Peyer's patch (tissue), 4 donors: ENCODE measurements at regions not wholly inside any gene's neighbourhood (a gene's known extent, or its start where the extent isn't known, plus 50 kb on each side); places are given as distances from the start of the nearest gene placed in this dataset.

Source experiments
- DNase-seq, 3 donors: peaks; one replicate each; pipeline ENCODE4 v3.0.0-alpha.2; 2017 to 2019
- H3K27ac ChIP-seq, 4 donors: fragments of 200-600 bp; sonication (generic); one replicate each; pipeline ENCODE4 v1.5.1; 2016 to 2019
- H3K27me3 ChIP-seq, 2 donors: fragments of 200-600 bp; sonication (generic); one replicate each; pipeline ENCODE4 v1.5.1; 2019
- H3K36me3 ChIP-seq, 3 donors: fragments of 200-600 bp; sonication (generic); one replicate each; pipeline ENCODE4 v1.5.1; 2016 to 2019
- H3K4me1 ChIP-seq, 4 donors: fragments of 200-600 bp; sonication (generic); one replicate each; pipeline ENCODE4 v1.5.1; 2016 to 2019
- H3K4me3 ChIP-seq, 4 donors: fragments of 200-600 bp; sonication (generic); 1 replicate in 3 of 4; 2 replicates in 1 of 4; pipeline ENCODE4 v1.5.1; 2016 to 2019; ENCODE audit warnings: mild to moderate bottlenecking in 1 of 4
- H3K9me3 ChIP-seq, 4 donors: fragments of 200-600 bp; sonication (generic); one replicate each; pipeline ENCODE4 v1.5.1; 2016 to 2019; ENCODE audit warnings: mild to moderate bottlenecking in 1 of 4
- CTCF ChIP-seq, 6 experiments: fragments of 450-650 bp in 4 of 6; fragments of 200-600 bp in 2 of 6; sonication (generic) in 1 of 6; IDR thresholded peaks; one replicate each; pipeline ENCODE4 v1.5.1; 2017 to 2019; ENCODE audit warnings: antibody characterized with exemption in 6 of 6, mild to moderate bottlenecking in 3 of 6, moderate library complexity in 1 of 6
- POLR2A ChIP-seq, 2 donors: fragments of 450-650 bp; IDR thresholded peaks; one replicate each; pipeline ENCODE4 v1.5.1; 2017; ENCODE audit warnings: antibody characterized with exemption in 2 of 2, mild to moderate bottlenecking in 2 of 2, moderate library complexity in 2 of 2

DNA sequence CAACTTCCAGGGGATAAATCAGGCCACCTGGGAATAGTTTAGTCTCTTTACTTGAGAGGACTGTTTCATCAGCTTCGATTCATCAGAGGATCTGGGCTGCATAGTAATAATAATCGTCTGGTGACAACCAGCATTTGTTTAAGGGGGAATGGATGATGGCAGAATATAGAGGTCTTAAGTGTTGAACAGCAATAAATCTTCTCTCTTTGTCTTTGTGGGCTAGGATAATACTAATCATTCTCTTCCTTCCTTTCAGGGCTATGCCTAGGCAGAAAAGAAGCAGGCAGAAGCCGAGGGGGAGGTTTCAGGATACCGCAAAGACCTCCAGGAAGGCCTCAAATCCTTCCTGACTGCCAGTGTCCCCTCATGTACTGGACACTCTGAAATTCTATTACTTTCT lies 150.4 kb upstream of the GAREM1 start:
- no peaks in the 10 kb centered on the region for H3K9me3 ChIP-seq
- H3K27me3 ChIP-seq, result no peaks in the 10 kb centered on the region
- H3K4me3 ChIP-seq, result no peak overlapping the region
- TF ChIP-seq POLR2A (IDR thresholded peaks at IDR 0.05) (no peak), CTCF (IDR thresholded peaks at IDR 0.05) (no peak)
- H3K4me1 ChIP-seq, result no peaks in the 10 kb centered on the region
- no peak for DNase-seq
- no peak overlapping the region for H3K27ac ChIP-seq
- no peaks in the 10 kb centered on the region for H3K36me3 ChIP-seq

DNA sequence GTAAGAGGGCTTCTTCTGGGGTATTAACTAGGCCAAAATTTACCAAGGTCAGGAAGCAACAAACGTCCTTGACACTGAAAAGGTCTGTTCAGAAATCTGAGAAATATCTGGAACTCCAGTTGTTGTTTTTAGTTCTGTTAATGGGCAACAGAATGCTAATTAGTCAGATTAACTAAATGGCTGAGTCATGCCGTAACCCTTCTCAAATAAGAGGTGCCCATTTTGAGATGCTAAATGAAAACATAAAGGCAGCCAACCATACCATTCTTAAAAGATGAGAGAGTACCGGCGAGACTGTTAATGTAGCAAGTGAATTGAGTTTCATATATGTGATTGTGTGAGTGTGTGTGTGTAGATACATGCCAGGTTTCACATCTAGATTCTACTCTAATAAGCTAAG lies 147.9 kb upstream of the GAREM1 start:
- H3K4me1 ChIP-seq, result no peaks in the 10 kb centered on the region
- DNase-seq, result no peak
- no peak overlapping the region for H3K4me3 ChIP-seq
- no peak overlapping the region for H3K27ac ChIP-seq
- no peaks in the 10 kb centered on the region for H3K36me3 ChIP-seq
- no peaks in the 10 kb centered on the region for H3K9me3 ChIP-seq
- TF ChIP-seq CTCF (IDR thresholded peaks at IDR 0.05), result no peak
- TF ChIP-seq POLR2A (IDR thresholded peaks at IDR 0.05), result no peak
- no peaks in the 10 kb centered on the region for H3K27me3 ChIP-seq

DNA sequence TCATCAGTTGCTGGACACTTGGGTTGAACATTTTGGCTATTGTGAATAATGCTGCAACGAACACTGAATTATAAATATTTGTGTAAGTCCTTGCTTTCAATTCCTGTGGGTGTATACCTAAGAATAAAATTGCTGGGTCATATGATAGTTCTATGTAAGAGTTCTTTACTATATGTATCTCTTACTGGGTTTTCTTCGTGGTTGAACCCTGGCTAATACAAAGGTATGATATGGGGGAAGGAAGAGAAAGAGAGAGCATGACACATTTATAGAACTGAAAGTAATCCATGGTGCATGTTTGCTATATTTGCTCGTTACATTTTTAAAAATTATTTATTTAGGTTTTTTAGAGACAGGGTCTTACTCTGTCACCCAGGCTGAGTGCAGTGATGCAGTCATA lies 143.1 kb upstream of the GAREM1 start:
- Histone ChIP-seq H3K36me3 (no peaks in the 10 kb centered on the region), H3K4me1 (no peaks in the 10 kb centered on the region), H3K4me3 (no peak overlapping the region), H3K27me3 (no peaks in the 10 kb centered on the region), H3K27ac (no peak overlapping the region), H3K9me3 (no peaks in the 10 kb centered on the region)
- DNase-seq, result no peak
- no peak for TF ChIP-seq POLR2A (IDR thresholded peaks at IDR 0.05)

- no peaks in the 10 kb centered on the region for H3K36me3 ChIP-seq
- H3K4me3 ChIP-seq, result no peak overlapping the region
- no peaks in the 10 kb centered on the region for H3K9me3 ChIP-seq
- H3K27ac ChIP-seq, result no peak overlapping the region
- DNase-seq, result no peak
- no peaks in the 10 kb centered on the region for H3K4me1 ChIP-seq
- no peak for TF ChIP-seq POLR2A (IDR thresholded peaks at IDR 0.05)
- no peak for TF ChIP-seq CTCF (IDR thresholded peaks at IDR 0.05)
- no peaks in the 10 kb centered on the region for H3K27me3 ChIP-seq
Measured at GRCh38 chr18:32612651-32613050, 142.0 kb upstream of the GAREM1 start.

GRCh38 chr18:32610176-32610575 lies 139.5 kb upstream of the GAREM1 start:
- TF ChIP-seq CTCF (IDR thresholded peaks at IDR 0.05) (no peak), POLR2A (IDR thresholded peaks at IDR 0.05) (no peak)
- Histone ChIP-seq H3K27me3 (no peaks in the 10 kb centered on the region), H3K36me3 (no peaks in the 10 kb centered on the region), H3K9me3 (no peaks in the 10 kb centered on the region), H3K4me3 (no peak overlapping the region), H3K4me1 (no peaks in the 10 kb centered on the region), H3K27ac (no peak overlapping the region)
- no peak for DNase-seq

GRCh38 chr18:32607816-32608215 lies 137.1 kb upstream of the GAREM1 start:
- Histone ChIP-seq H3K27me3 (no peaks in the 10 kb centered on the region), H3K27ac (no peak overlapping the region), H3K4me3 (no peak overlapping the region), H3K4me1 (no peaks in the 10 kb centered on the region), H3K36me3 (no peaks in the 10 kb centered on the region), H3K9me3 (no peaks in the 10 kb centered on the region)
- no peak for DNase-seq
- TF ChIP-seq CTCF (IDR thresholded peaks at IDR 0.05), result no peak
- TF ChIP-seq POLR2A (IDR thresholded peaks at IDR 0.05), result no peak
